ENCODE measurements at regions not wholly inside any gene's neighbourhood (a gene's known extent, or its start where the extent isn't known, plus 50 kb on each side); places are given as distances from the start of the nearest gene placed in this dataset.

DNA sequence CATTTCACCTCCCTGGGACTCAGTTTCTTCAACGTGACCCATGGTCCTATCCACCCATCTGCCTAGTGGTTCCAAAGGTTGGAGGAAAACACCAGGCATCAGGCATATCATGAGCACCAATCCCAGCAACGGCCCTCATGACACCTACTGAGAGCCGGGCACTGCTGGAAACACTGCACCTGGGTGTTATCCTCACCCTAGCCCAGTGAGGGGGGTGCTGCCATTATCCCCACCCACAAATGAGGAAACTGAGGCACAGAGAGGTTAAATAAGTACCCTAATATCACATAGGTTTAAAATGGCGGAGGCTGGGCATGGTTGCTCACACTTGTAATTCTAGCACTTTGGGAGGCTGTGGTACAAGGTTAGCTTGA is 206.9 kb downstream of the MATN1 start:
- no peak for DNase-seq (ENCODE audit: low spot score in 2 of 2)

GRCh38 chr1:30515755-30516484 is 207.5 kb downstream of the MATN1 start:
- intact Hi-C loops (cut with DNase I; ENCODE audit: low total_unique reads) = loop anchor here (2.0 kb wide), 1 partner anchor 33 kb away; no protein-coding TSS in a partner anchor
- H3K36me3 ChIP-seq = no peaks in the 10 kb centered on the region
- no peaks in the 10 kb centered on the region for H3K27me3 ChIP-seq
- DNase-seq (ENCODE audit: low spot score in 2 of 2) = peak in 1 of 2 donors; percentile 3
- H3K9me3 ChIP-seq = no peaks in the 10 kb centered on the region
- H3K4me3 ChIP-seq = no peak overlapping the region
- H3K27ac ChIP-seq = no peak overlapping the region
- TF ChIP-seq, protein P1, sequence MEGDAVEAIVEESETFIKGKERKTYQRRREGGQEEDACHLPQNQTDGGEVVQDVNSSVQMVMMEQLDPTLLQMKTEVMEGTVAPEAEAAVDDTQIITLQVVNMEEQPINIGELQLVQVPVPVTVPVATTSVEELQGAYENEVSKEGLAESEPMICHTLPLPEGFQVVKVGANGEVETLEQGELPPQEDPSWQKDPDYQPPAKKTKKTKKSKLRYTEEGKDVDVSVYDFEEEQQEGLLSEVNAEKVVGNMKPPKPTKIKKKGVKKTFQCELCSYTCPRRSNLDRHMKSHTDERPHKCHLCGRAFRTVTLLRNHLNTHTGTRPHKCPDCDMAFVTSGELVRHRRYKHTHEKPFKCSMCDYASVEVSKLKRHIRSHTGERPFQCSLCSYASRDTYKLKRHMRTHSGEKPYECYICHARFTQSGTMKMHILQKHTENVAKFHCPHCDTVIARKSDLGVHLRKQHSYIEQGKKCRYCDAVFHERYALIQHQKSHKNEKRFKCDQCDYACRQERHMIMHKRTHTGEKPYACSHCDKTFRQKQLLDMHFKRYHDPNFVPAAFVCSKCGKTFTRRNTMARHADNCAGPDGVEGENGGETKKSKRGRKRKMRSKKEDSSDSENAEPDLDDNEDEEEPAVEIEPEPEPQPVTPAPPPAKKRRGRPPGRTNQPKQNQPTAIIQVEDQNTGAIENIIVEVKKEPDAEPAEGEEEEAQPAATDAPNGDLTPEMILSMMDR (IDR thresholded peaks at IDR 0.05) = no peak
- TF ChIP-seq POLR2A (IDR thresholded peaks at IDR 0.05) (no peak), POLR2AphosphoS5 (IDR thresholded peaks at IDR 0.05) (no peak)
- no peaks in the 10 kb centered on the region for H3K4me1 ChIP-seq

More for the DNA sequence above, 206.9 kb downstream of the MATN1 start:
- TF ChIP-seq POLR2AphosphoS5 (IDR thresholded peaks at IDR 0.05) (no peak), POLR2A (IDR thresholded peaks at IDR 0.05) (no peak)
- TF ChIP-seq, protein P1 (IDR thresholded peaks at IDR 0.05) = no peak
- H3K27ac ChIP-seq = no peak overlapping the region
- intact Hi-C loops (cut with DNase I; ENCODE audit: low total_unique reads) = loop anchor here (2.0 kb wide), 1 partner anchor 32 kb away; no protein-coding TSS in a partner anchor
- no peaks in the 10 kb centered on the region for H3K27me3 ChIP-seq
- H3K4me1 ChIP-seq = no peaks in the 10 kb centered on the region
- no peaks in the 10 kb centered on the region for H3K36me3 ChIP-seq
- no peaks in the 10 kb centered on the region for H3K9me3 ChIP-seq
- no peak overlapping the region for H3K4me3 ChIP-seq

DNA sequence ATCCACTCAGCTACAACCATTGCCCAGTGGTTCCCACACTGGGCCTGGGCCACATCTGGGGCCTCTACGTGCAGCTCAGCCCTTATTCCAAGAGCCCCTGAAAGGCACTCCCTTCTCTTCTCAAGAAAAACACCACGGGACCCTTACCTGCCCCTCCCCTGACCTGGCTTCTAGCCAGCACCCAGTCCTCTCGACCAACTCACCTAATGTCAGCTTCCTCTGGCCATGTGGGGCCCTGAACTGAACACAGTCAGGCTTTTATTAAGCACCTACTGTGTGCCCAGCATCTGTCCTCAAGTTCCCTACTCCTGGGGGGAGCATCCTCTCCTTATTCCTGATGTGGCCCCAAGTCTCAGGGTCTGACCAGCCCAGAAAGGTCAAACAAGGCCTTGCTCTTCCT is 208.4 kb downstream of the MATN1 start:
- Histone ChIP-seq H3K4me1 (no peaks in the 10 kb centered on the region), H3K27ac (no peak overlapping the region), H3K4me3 (no peak overlapping the region), H3K36me3 (no peaks in the 10 kb centered on the region), H3K9me3 (no peaks in the 10 kb centered on the region), H3K27me3 (no peaks in the 10 kb centered on the region)
- intact Hi-C loops (cut with DNase I; ENCODE audit: low total_unique reads) = no loop called here
- DNase-seq (ENCODE audit: low spot score in 2 of 2) = peak in 1 of 2 donors; percentile 22
- TF ChIP-seq, protein P1 (IDR thresholded peaks at IDR 0.05) = no peak
- TF ChIP-seq POLR2AphosphoS5 (IDR thresholded peaks at IDR 0.05) (no peak), POLR2A (IDR thresholded peaks at IDR 0.05) (no peak)

- TF ChIP-seq POLR2A (IDR thresholded peaks at IDR 0.05) (no peak), POLR2AphosphoS5 (IDR thresholded peaks at IDR 0.05) (no peak)
- TF ChIP-seq, protein P1 (IDR thresholded peaks at IDR 0.05) = no peak
- Histone ChIP-seq H3K36me3 (no peaks in the 10 kb centered on the region), H3K9me3 (no peaks in the 10 kb centered on the region), H3K4me3 (no peak overlapping the region), H3K27me3 (no peaks in the 10 kb centered on the region), H3K4me1 (no peaks in the 10 kb centered on the region), H3K27ac (no peak overlapping the region)
- DNase-seq (ENCODE audit: low spot score in 2 of 2) = no peak
- intact Hi-C loops (cut with DNase I; ENCODE audit: low total_unique reads) = no loop called here
Observed at GRCh38 chr1:30514137-30514654, 209.2 kb downstream of the MATN1 start.

DNA sequence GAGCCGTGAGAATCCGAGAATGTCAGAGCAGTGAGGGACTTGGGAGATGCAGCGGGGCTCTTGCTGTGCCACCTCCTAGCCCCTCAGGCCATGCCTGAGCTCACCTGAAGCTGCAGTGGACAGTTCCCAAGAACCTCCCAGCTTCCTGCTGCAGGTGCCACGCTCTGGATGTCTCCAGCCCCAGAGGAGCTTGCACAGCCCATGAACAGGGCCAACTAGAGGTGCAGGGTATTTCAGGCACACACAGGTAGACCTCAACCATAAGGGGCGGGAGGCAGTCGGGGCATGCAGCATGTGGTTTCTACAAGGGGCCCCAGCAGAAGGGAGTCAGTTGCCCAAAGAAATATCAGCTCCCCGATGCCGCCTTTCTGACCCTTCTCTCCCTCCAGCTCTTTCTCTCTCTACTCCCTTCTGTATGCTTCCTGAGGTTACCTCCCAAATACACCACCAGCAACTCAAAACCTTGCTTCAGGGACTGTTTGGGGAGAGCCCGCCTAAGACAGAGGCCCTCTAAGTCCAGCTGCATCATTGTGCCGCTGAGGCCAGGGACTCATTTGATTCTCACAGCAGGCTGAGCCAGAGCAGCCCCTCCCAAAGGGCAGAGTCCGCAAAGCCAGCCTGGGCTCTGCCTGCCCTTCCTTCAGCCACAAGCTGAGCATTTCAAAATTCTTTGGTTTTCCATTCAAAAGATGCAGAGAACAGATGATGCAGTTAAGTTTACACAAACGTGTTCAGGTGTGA is 209.8 kb downstream of the MATN1 start:
- peak in 1 of 2 donors; percentile 4 for DNase-seq (ENCODE audit: low spot score in 2 of 2)
- TF ChIP-seq POLR2A (IDR thresholded peaks at IDR 0.05) (no peak), POLR2AphosphoS5 (IDR thresholded peaks at IDR 0.05) (no peak)
- TF ChIP-seq, protein P1 (IDR thresholded peaks at IDR 0.05) = no peak
- intact Hi-C loops (cut with DNase I; ENCODE audit: low total_unique reads) = no loop called here

More for the DNA sequence above, 209.8 kb downstream of the MATN1 start:
- no peak overlapping the region for H3K4me3 ChIP-seq
- H3K9me3 ChIP-seq = no peaks in the 10 kb centered on the region
- no peak overlapping the region for H3K27ac ChIP-seq
- H3K27me3 ChIP-seq = no peaks in the 10 kb centered on the region
- no peaks in the 10 kb centered on the region for H3K4me1 ChIP-seq
- H3K36me3 ChIP-seq = no peaks in the 10 kb centered on the region
